ENCODE measurements at regions not wholly inside any gene's neighbourhood (a gene's known extent, or its start where the extent isn't known, plus 50 kb on each side); places are given as distances from the start of the nearest gene placed in this dataset.

GRCh38 chr3:106398891-106399600 lies 530.2 kb upstream of the CBLB start:
- intact Hi-C loops (cut with micrococcal nuclease): no loop called here
- TF ChIP-seq CTCF (IDR thresholded peaks at IDR 0.05; ENCODE audit: unreplicated experiment): no peak
- ChIA-PET CTCF (interaction anchor here (0.6 to 1.0 kb wide), 2 partner anchors 25 to 395 kb away, joined by 3 read pairs; no protein-coding TSS in a partner anchor), POLR2A (interaction anchor here (0.6 kb wide), 1 partner anchor 181 kb away, joined by 3 read pairs; no protein-coding TSS in a partner anchor)
- Mint-ChIP-seq H3K4me3 (ENCODE audit: unreplicated experiment) (no peak overlapping the region), H3K4me1 (ENCODE audit: insufficient read depth, unreplicated experiment) (peaks cover 6% of the 10 kb centered on the region), H3K27ac (ENCODE audit: low read depth, unreplicated experiment) (no peak overlapping the region), H3K27me3 (ENCODE audit: insufficient read depth, unreplicated experiment) (no peaks in the 10 kb centered on the region), H3K36me3 (ENCODE audit: insufficient read depth, unreplicated experiment) (no peaks in the 10 kb centered on the region), H3K9me3 (ENCODE audit: unreplicated experiment) (no peaks in the 10 kb centered on the region)
- no peak for DNase-seq (ENCODE audit: unreplicated experiment)
- no TSS peak for BruUV-seq (replicated peaks)

GRCh38 chr3:106399761-106400160 lies 530.9 kb upstream of the CBLB start:
- Mint-ChIP-seq H3K36me3 (ENCODE audit: insufficient read depth, unreplicated experiment) (no peaks in the 10 kb centered on the region), H3K27ac (ENCODE audit: low read depth, unreplicated experiment) (no peak overlapping the region), H3K4me3 (ENCODE audit: unreplicated experiment) (no peak overlapping the region), H3K4me1 (ENCODE audit: insufficient read depth, unreplicated experiment) (peaks cover 6% of the 10 kb centered on the region), H3K9me3 (ENCODE audit: unreplicated experiment) (no peaks in the 10 kb centered on the region), H3K27me3 (ENCODE audit: insufficient read depth, unreplicated experiment) (no peaks in the 10 kb centered on the region)
- BruUV-seq (replicated peaks): no TSS peak
- POLR2A ChIA-PET: interaction anchor here (0.6 kb wide), 1 partner anchor 182 kb away, joined by 3 read pairs; no protein-coding TSS in a partner anchor
- no peak for TF ChIP-seq CTCF (IDR thresholded peaks at IDR 0.05; ENCODE audit: unreplicated experiment)
- CTCF ChIA-PET: no interaction called here
- intact Hi-C loops (cut with micrococcal nuclease): no loop called here
- no peak for DNase-seq (ENCODE audit: unreplicated experiment)

GRCh38 chr3:106401666-106402490 lies 533.1 kb upstream of the CBLB start:
- no TSS peak for BruUV-seq (replicated peaks)
- no peak overlapping the region for H3K27ac Mint-ChIP-seq (ENCODE audit: low read depth, unreplicated experiment)
- H3K9me3 Mint-ChIP-seq (ENCODE audit: unreplicated experiment): no peaks in the 10 kb centered on the region
- intact Hi-C loops (cut with micrococcal nuclease): no loop called here
- H3K4me1 Mint-ChIP-seq (ENCODE audit: insufficient read depth, unreplicated experiment): peaks cover 6% of the 10 kb centered on the region
- no peaks in the 10 kb centered on the region for H3K27me3 Mint-ChIP-seq (ENCODE audit: insufficient read depth, unreplicated experiment)
- ChIA-PET CTCF (no interaction called here), POLR2A (interaction anchor here (0.6 to 0.8 kb wide), 2 partner anchors 17 to 556 kb away, joined by 3 to 6 read pairs; no protein-coding TSS in a partner anchor)
- no peaks in the 10 kb centered on the region for H3K36me3 Mint-ChIP-seq (ENCODE audit: insufficient read depth, unreplicated experiment)
- peak; percentile 34 for DNase-seq (ENCODE audit: unreplicated experiment)
- H3K4me3 Mint-ChIP-seq (ENCODE audit: unreplicated experiment): no peak overlapping the region
- TF ChIP-seq CTCF (IDR thresholded peaks at IDR 0.05; ENCODE audit: unreplicated experiment): no peak

- H3K4me3 Mint-ChIP-seq (ENCODE audit: unreplicated experiment): no peak overlapping the region
- H3K36me3 Mint-ChIP-seq (ENCODE audit: insufficient read depth, unreplicated experiment): no peaks in the 10 kb centered on the region
- ChIA-PET POLR2A (no interaction called here), CTCF (interaction anchor here (1.3 kb wide), 1 partner anchor 25 kb away, joined by 3 read pairs; no protein-coding TSS in a partner anchor)
- no peaks in the 10 kb centered on the region for H3K9me3 Mint-ChIP-seq (ENCODE audit: unreplicated experiment)
- H3K27ac Mint-ChIP-seq (ENCODE audit: low read depth, unreplicated experiment): no peak overlapping the region
- no peak for TF ChIP-seq CTCF (IDR thresholded peaks at IDR 0.05; ENCODE audit: unreplicated experiment)
- intact Hi-C loops (cut with micrococcal nuclease): no loop called here
- no peaks in the 10 kb centered on the region for H3K27me3 Mint-ChIP-seq (ENCODE audit: insufficient read depth, unreplicated experiment)
- DNase-seq (ENCODE audit: unreplicated experiment): no peak
- peaks cover 6% of the 10 kb centered on the region for H3K4me1 Mint-ChIP-seq (ENCODE audit: insufficient read depth, unreplicated experiment)
- no TSS peak for BruUV-seq (replicated peaks)
Measured at GRCh38 chr3:106403371-106404145, 534.7 kb upstream of the CBLB start.
